ENCODE measurements at regions not wholly inside any gene's neighbourhood (a gene's known extent, or its start where the extent isn't known, plus 50 kb on each side); places are given as distances from the start of the nearest gene placed in this dataset.

DNA sequence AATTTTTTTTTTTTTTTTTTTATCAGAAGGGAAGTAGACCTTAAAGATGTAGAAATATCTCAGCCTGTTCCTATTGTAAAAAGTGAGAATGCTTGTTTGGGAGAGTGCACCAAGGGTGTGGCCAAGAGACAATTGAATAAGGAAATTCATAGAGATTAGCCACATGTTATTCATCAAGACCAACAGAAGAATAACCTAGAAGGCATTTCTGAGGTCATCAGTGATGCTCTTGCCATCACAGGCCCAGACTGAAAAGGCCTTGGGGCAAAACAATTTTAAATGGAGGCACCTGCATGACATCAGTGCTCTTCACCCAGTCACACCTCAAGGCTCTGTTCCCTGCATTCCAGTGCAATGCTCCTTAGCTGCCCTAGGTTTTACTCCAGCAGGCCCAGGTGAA is 2043.3 kb upstream of the PIK3C3 start:
- H3K9me3 ChIP-seq = peaks cover 0 to 2% of the 10 kb centered on the region in 2 donors
- in situ Hi-C loops (cut with MboI; ENCODE audit: low pct_ligation_motif_present in 1 of 4, low pct_unique_long_range_greater_than_20kb in 1 of 4, low sequenced_read_pairs in 3 of 4) = no loop called here
- H3K4me3 ChIP-seq = no peak overlapping the region
- no peaks in the 10 kb centered on the region for H3K4me1 ChIP-seq
- intact Hi-C loops (cut with DNase I; ENCODE audit: low total_unique reads) = no loop called here
- TF ChIP-seq POLR2A (IDR thresholded peaks at IDR 0.05) = no peak
- TF ChIP-seq EP300 (IDR thresholded peaks at IDR 0.05; ENCODE audit: low read depth) = no peak
- TF ChIP-seq POLR2AphosphoS5 (IDR thresholded peaks at IDR 0.05) = no peak
- TF ChIP-seq, protein P1, sequence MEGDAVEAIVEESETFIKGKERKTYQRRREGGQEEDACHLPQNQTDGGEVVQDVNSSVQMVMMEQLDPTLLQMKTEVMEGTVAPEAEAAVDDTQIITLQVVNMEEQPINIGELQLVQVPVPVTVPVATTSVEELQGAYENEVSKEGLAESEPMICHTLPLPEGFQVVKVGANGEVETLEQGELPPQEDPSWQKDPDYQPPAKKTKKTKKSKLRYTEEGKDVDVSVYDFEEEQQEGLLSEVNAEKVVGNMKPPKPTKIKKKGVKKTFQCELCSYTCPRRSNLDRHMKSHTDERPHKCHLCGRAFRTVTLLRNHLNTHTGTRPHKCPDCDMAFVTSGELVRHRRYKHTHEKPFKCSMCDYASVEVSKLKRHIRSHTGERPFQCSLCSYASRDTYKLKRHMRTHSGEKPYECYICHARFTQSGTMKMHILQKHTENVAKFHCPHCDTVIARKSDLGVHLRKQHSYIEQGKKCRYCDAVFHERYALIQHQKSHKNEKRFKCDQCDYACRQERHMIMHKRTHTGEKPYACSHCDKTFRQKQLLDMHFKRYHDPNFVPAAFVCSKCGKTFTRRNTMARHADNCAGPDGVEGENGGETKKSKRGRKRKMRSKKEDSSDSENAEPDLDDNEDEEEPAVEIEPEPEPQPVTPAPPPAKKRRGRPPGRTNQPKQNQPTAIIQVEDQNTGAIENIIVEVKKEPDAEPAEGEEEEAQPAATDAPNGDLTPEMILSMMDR (IDR thresholded peaks at IDR 0.05) = no peak
- DNase-seq = no peak
- no peaks in the 10 kb centered on the region for H3K36me3 ChIP-seq
- H3K27ac ChIP-seq = no peak overlapping the region
- H3K27me3 ChIP-seq = no peaks in the 10 kb centered on the region

- WGBS, 2 donors (ENCODE audit: low coverage in 1 of 2) = 49 to 55% methylated on average over 4 of the region's 4 CpGs
- no peaks in the 10 kb centered on the region for H3K36me3 ChIP-seq
- in situ Hi-C loops (cut with MboI; ENCODE audit: low pct_ligation_motif_present in 1 of 4, low pct_unique_long_range_greater_than_20kb in 1 of 4, low sequenced_read_pairs in 3 of 4) (no loop called here), intact Hi-C loops (cut with DNase I; ENCODE audit: low total_unique reads) (no loop called here)
- no peak overlapping the region for H3K27ac ChIP-seq
- no peaks in the 10 kb centered on the region for H3K27me3 ChIP-seq
- H3K9me3 ChIP-seq = peaks cover 0 to 2% of the 10 kb centered on the region in 2 donors
- no peaks in the 10 kb centered on the region for H3K4me1 ChIP-seq
- DNase-seq = no peak
- TF ChIP-seq EP300 (IDR thresholded peaks at IDR 0.05; ENCODE audit: low read depth) (no peak), POLR2A (IDR thresholded peaks at IDR 0.05) (no peak), POLR2AphosphoS5 (IDR thresholded peaks at IDR 0.05) (no peak)
- TF ChIP-seq, protein P1 (IDR thresholded peaks at IDR 0.05) = no peak
- H3K4me3 ChIP-seq = no peak overlapping the region
Observed at GRCh38 chr18:39909706-39910105, 2045.3 kb upstream of the PIK3C3 start.

DNA sequence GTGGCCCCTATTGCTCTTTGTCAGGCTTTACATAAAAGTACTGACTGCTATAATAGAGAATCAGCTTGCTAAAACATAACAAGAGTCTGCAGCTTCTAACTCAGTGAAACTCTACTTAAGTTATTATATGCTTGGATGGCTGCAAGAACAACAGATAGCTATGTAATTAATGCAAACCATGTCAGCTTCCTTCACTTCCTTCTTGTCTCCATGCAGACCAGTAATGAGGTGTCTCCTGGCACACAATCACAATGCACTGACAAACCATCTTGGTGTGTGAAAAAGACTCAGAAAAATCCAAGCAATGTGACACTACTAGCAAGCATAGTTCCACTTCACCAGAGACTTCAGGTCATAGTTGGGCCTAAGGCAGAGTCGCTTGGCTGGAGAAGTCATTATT is 2068.9 kb upstream of the PIK3C3 start:
- no peak for DNase-seq
- no peaks in the 10 kb centered on the region for H3K9me3 ChIP-seq
- H3K27ac ChIP-seq = no peak overlapping the region
- no peaks in the 10 kb centered on the region for H3K27me3 ChIP-seq
- no peaks in the 10 kb centered on the region for H3K4me1 ChIP-seq
- in situ Hi-C loops (cut with MboI; ENCODE audit: low pct_ligation_motif_present in 1 of 4, low pct_unique_long_range_greater_than_20kb in 1 of 4, low sequenced_read_pairs in 3 of 4) = loop anchor here in 1 of 4 donors (25.0 kb wide), 1 partner anchor 101 kb away; no protein-coding TSS in a partner anchor
- WGBS, 2 donors (ENCODE audit: low coverage in 1 of 2) = 66 to 82% methylated on average over 1 of the region's 1 CpG
- no peak for TF ChIP-seq EP300 (IDR thresholded peaks at IDR 0.05; ENCODE audit: low read depth)
- TF ChIP-seq POLR2AphosphoS5 (IDR thresholded peaks at IDR 0.05) = no peak
- TF ChIP-seq, protein P1 (IDR thresholded peaks at IDR 0.05) = no peak
- TF ChIP-seq POLR2A (IDR thresholded peaks at IDR 0.05) = no peak
- H3K36me3 ChIP-seq = no peaks in the 10 kb centered on the region
- no peak overlapping the region for H3K4me3 ChIP-seq
- intact Hi-C loops (cut with DNase I; ENCODE audit: low total_unique reads) = no loop called here

GRCh38 chr18:39872651-39873050 is 2082.4 kb upstream of the PIK3C3 start:
- Histone ChIP-seq H3K9me3 (no peaks in the 10 kb centered on the region), H3K4me3 (no peak overlapping the region), H3K27ac (no peak overlapping the region), H3K4me1 (no peaks in the 10 kb centered on the region), H3K36me3 (no peaks in the 10 kb centered on the region), H3K27me3 (no peaks in the 10 kb centered on the region)
- DNase-seq = no peak
- WGBS, 2 donors (ENCODE audit: low coverage in 1 of 2) = 57 to 62% methylated on average over 1 of the region's 1 CpG
- intact Hi-C loops (cut with DNase I; ENCODE audit: low total_unique reads) = no loop called here
- no peak for TF ChIP-seq EP300 (IDR thresholded peaks at IDR 0.05; ENCODE audit: low read depth)
- TF ChIP-seq, protein P1 (IDR thresholded peaks at IDR 0.05) = no peak
- no peak for TF ChIP-seq POLR2AphosphoS5 (IDR thresholded peaks at IDR 0.05)
- no peak for TF ChIP-seq POLR2A (IDR thresholded peaks at IDR 0.05)
- in situ Hi-C loops (cut with MboI; ENCODE audit: low pct_ligation_motif_present in 1 of 4, low pct_unique_long_range_greater_than_20kb in 1 of 4, low sequenced_read_pairs in 3 of 4) = no loop called here
